B cell (primary cell): ENCODE measurements at regions not wholly inside any gene's neighbourhood (a gene's known extent, or its start where the extent isn't known, plus 50 kb on each side); places are given as distances from the start of the nearest gene placed in this dataset.
"Not testable (repeated sequence)": the region's sequence is repeated elsewhere in the genome, so short reads cannot be mapped to it uniquely, and the experiment has no call there.

Experiments
- ATAC-seq: fragments of 200-7000 bp; cut with Tn5 transposase; one replicate; pipeline ENCODE4 v1.10.0; 2021; ENCODE audit warnings: low read depth, mild to moderate bottlenecking, moderate number of reproducible peaks, moderate library complexity
- CTCF ChIA-PET: fragments of 350-600 bp; sonication (Branson Sonifier 250); formaldehyde crosslinking; loops from one replicate; lab custom pipeline; 2021; ENCODE audit warnings: antibody characterized with exemption, inconsistent platforms; lab: Charles Lee
- POLR2A ChIA-PET: fragments of 350-600 bp; sonication (Branson Sonifier 250); formaldehyde crosslinking; loops from one replicate; lab custom pipeline; 2021; ENCODE audit warnings: antibody characterized with exemption; lab: Charles Lee
- DNase-seq: peaks from one replicate; pipeline ENCODE4 v3.0.0; 2013
- H2AFZ ChIP-seq: 2 replicates; pipeline ENCODE4 v1.6.1; 2012; ENCODE audit warnings: mild to moderate bottlenecking, low read depth, low read length; ENCODE audit not compliant: insufficient read depth, poor library complexity, severe bottlenecking
- H3K27ac ChIP-seq, 2 donors: 1 replicate in 1 of 2; 2 replicates in 1 of 2; pipeline ENCODE4 v1.5.1; 2012 to 2013; ENCODE audit warnings: low read length in 2 of 2, mild to moderate bottlenecking in 2 of 2, moderate library complexity in 1 of 2
- H3K27me3 ChIP-seq, 4 experiments: fragments of 200-600 bp in 1 of 4; sonication (generic) in 1 of 4; replicated peaks in 1 of 4; 1 replicate in 2 of 4; 2 replicates in 2 of 4; pipeline versions ENCODE4 v1.6.1 to v1.7.0; 2013 to 2016; ENCODE audit warnings: low read length in 3 of 4, mild to moderate bottlenecking in 2 of 4, mixed read lengths in 1 of 4, moderate library complexity in 1 of 4; ENCODE audit not compliant: insufficient read depth in 4 of 4, control insufficient read depth in 3 of 4; ENCODE audit errors: control extremely low read depth in 1 of 4
- H3K36me3 ChIP-seq, 2 experiments: replicated peaks in 1 of 2; 1 replicate in 1 of 2; 2 replicates in 1 of 2; pipeline versions ENCODE4 v1.6.1 to v1.7.1; 2013; ENCODE audit warnings: low read length in 1 of 2; ENCODE audit not compliant: insufficient read depth in 2 of 2, control insufficient read depth in 1 of 2; ENCODE audit errors: control extremely low read depth in 1 of 2, extremely low read depth in 1 of 2
- H3K4me1 ChIP-seq, 2 donors: fragments of 200-600 bp in 1 of 2; sonication (generic) in 1 of 2; 1 replicate in 1 of 2; 2 replicates in 1 of 2; pipeline versions ENCODE4 v1.5.1 to v1.6.1; 2013 to 2017; ENCODE audit warnings: low read length in 2 of 2; ENCODE audit not compliant: control insufficient read depth in 2 of 2, insufficient read depth in 2 of 2
- H3K4me2 ChIP-seq: replicated peaks from 2 replicates; pipeline ENCODE3; 2012; ENCODE audit warnings: mild to moderate bottlenecking, low read depth, low read length; ENCODE audit not compliant: poor library complexity, severe bottlenecking
- H3K4me3 ChIP-seq, 5 experiments: fragments of 200-600 bp in 1 of 5; sonication (generic) in 1 of 5; 1 replicate in 3 of 5; 2 replicates in 2 of 5; pipeline versions ENCODE4 v1.5.1 to v1.7.0; 2011 to 2016; ENCODE audit warnings: low read length in 4 of 5, mild to moderate bottlenecking in 4 of 5, low read depth in 2 of 5, control low read depth in 1 of 5, moderate library complexity in 1 of 5; ENCODE audit not compliant: insufficient read depth in 1 of 5; ENCODE audit errors: control extremely low read depth in 1 of 5, extremely low read depth in 1 of 5
- H3K79me2 ChIP-seq: fragments of 200-600 bp; sonication (generic); one replicate; pipeline ENCODE4 v1.6.0; 2016; ENCODE audit warnings: low read length; ENCODE audit not compliant: control insufficient read depth, insufficient read depth
- H3K9ac ChIP-seq: fragments of 200-600 bp; sonication (generic); 2 replicates; pipeline ENCODE4 v1.6.1; 2017; ENCODE audit warnings: mild to moderate bottlenecking, low read length, moderate library complexity
- H3K9me3 ChIP-seq, 3 donors: one replicate each; pipeline versions ENCODE4 v1.6.1 to v1.7.1; 2013; ENCODE audit warnings: low read length in 2 of 3; ENCODE audit not compliant: control insufficient read depth in 2 of 3, insufficient read depth in 1 of 3; ENCODE audit errors: control extremely low read depth in 1 of 3
- H4K20me1 ChIP-seq: 2 replicates; pipeline ENCODE4 v1.6.0; 2012; ENCODE audit warnings: mild to moderate bottlenecking, low read length; ENCODE audit not compliant: insufficient read depth, control insufficient read depth, poor library complexity, severe bottlenecking
- H3K27ac Mint-ChIP-seq: one replicate; pipeline ENCODE4 v1.8.0; 2021; ENCODE audit warnings: mixed read lengths
- H3K27me3 Mint-ChIP-seq: one replicate; pipeline ENCODE4 v1.8.0; 2021; ENCODE audit warnings: mixed read lengths
- H3K4me1 Mint-ChIP-seq: one replicate; pipeline ENCODE4 v1.8.0; 2021; ENCODE audit warnings: mixed read lengths
- H3K4me3 Mint-ChIP-seq: one replicate; pipeline ENCODE4 v1.8.0; 2021; ENCODE audit warnings: mixed read lengths
- H3K9me3 Mint-ChIP-seq: one replicate; pipeline ENCODE4 v1.8.0; 2022; ENCODE audit warnings: mixed read lengths; ENCODE audit not compliant: insufficient read depth
- CTCF ChIP-seq: fragments of 200-600 bp; IDR thresholded peaks from one replicate; pipeline ENCODE4 v1.8.0; 2022; ENCODE audit warnings: antibody characterized with exemption, mild to moderate bottlenecking
- EZH2 ChIP-seq: IDR thresholded peaks from 2 replicates; pipeline ENCODE4 v1.6.1; 2012; ENCODE audit warnings: borderline replicate concordance, low read depth, mild to moderate bottlenecking, moderate library complexity, low read length; ENCODE audit not compliant: insufficient read depth, poor library complexity, severe bottlenecking
- WGBS: methylation state at CpG from one replicate; pipeline ENCODE4 v1.1.5; 2013; ENCODE audit warnings: missing lambda C conversion rate; ENCODE audit not compliant: insufficient coverage; 5-methylcytosine and 5-hydroxymethylcytosine counted together
- intact Hi-C: fragments of 100-400 bp; cut with micrococcal nuclease; formaldehyde crosslinking; loops from one replicate; pipeline ENCODE4 v1.10.0; 2022

DNA sequence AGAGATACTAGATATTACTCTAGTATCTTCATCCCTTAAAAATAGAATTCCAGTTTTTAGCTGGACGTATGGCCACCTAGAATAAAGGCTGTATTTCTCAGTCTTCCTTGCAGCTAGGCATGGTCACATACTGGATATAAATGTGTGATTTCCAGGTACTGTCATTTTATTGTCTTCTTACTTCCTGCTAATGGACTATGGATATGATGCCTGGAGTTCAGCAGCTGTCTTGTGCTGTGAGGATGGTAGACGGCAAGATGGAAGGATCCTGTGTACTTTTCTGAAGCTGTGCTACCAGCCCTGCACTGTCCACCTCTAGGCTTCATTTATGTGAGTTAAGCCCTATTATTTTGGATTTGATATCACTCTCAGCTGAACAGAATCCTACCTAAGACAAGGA is 83.4 kb downstream of the EBLN2 start:
- Mint-ChIP-seq H3K27me3 (peaks cover 12% of the 10 kb centered on the region), H3K27ac (no peak overlapping the region), H3K4me1 (no peaks in the 10 kb centered on the region), H3K4me3 (no peak overlapping the region), H3K9me3 (no peaks in the 10 kb centered on the region)
- Histone ChIP-seq H3K27ac (no peak overlapping the region), H3K79me2 (no peaks in the 10 kb centered on the region), H3K4me3 (no peak overlapping the region), H3K36me3 (no peaks in the 10 kb centered on the region), H3K4me1 (no peaks in the 10 kb centered on the region), H3K9me3 (no peaks in the 10 kb centered on the region), H3K4me2 (no peak overlapping the region), H3K9ac (no peak overlapping the region), H3K27me3 (no peaks in the 10 kb centered on the region), H2AFZ (no peak overlapping the region), H4K20me1 (no peaks in the 10 kb centered on the region)
- no peak for DNase-seq
- POLR2A ChIA-PET: no interaction called here
- intact Hi-C loops: no loop called here
- CTCF ChIA-PET: no interaction called here
- TF ChIP-seq CTCF (no peak), EZH2 (no peak)
- WGBS: no CpG with 5 or more reads among the region's 2 CpGs
- no peak for ATAC-seq

DNA sequence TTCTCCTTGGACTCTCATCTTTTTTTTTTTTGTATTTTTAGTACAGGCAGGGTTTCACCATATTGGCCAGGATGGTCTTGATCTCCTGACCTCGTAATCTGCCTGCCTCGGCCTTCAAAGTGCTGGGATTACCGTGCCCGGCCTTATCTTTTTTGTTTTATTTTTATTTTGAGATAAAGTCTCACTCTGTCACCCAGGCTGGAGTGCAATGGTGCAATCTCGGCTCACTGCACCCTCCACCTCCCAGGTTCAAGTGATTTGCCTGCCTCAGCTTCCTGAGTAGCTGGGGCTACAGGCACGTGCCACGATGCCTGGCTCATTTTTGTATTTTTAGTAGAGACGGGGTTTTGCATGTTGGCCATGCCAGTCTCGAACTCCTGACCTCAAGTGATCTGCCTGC is 86.0 kb downstream of the EBLN2 start:
- H3K4me2 ChIP-seq, H3K27me3 Mint-ChIP-seq, H3K9ac ChIP-seq, H3K4me1 ChIP-seq, H3K4me3 ChIP-seq, H3K4me1 Mint-ChIP-seq, intact Hi-C loops, H2AFZ ChIP-seq, H3K27me3 ChIP-seq, H3K27ac Mint-ChIP-seq, POLR2A ChIA-PET, H3K36me3 ChIP-seq, H3K27ac ChIP-seq, DNase-seq, H3K4me3 Mint-ChIP-seq, CTCF ChIA-PET, H3K9me3 Mint-ChIP-seq, H3K9me3 ChIP-seq, H4K20me1 ChIP-seq, H3K79me2 ChIP-seq, ATAC-seq: not testable (repeated sequence)
- WGBS: 71% methylated on average over 5 of the region's 9 CpGs
